ENCODE measurements at regions not wholly inside any gene's neighbourhood (a gene's known extent, or its start where the extent isn't known, plus 50 kb on each side); places are given as distances from the start of the nearest gene placed in this dataset.
"Not testable (repeated sequence)": the region's sequence is repeated elsewhere in the genome, so short reads cannot be mapped to it uniquely, and the experiment has no call there.

GRCh38 chr6:51303338-51303737, 484.7 kb downstream of the TFAP2B start:
- H3K4me1 ChIP-seq (ENCODE audit: insufficient read depth, low read length, poor library complexity, severe bottlenecking) = no peaks in the 10 kb centered on the region
- H3K27me3 ChIP-seq (replicated peaks; ENCODE audit: insufficient read depth, low read depth, low read length, poor library complexity) = peaks cover 6% of the 10 kb centered on the region
- intact Hi-C loops (cut with micrococcal nuclease; ENCODE audit: unreplicated experiment) = no loop called here
- no peaks in the 10 kb centered on the region for H3K36me3 ChIP-seq (ENCODE audit: insufficient read depth, low read length, poor library complexity, severe bottlenecking)
- TF ChIP-seq CTCF (conservative IDR thresholded peaks at IDR 0.05; ENCODE audit: low read depth, low read length) (no peak), EZH2 (IDR thresholded peaks at IDR 0.05; ENCODE audit: borderline replicate concordance, low read depth, low read length, poor library complexity, severe bottlenecking) (no peak)
- no peak overlapping the region for H3K27ac ChIP-seq (ENCODE audit: low read depth, low read length, poor library complexity, severe bottlenecking)
- BruUV-seq (replicated peaks) = no TSS peak
- ChIA-PET POLR2A (ENCODE audit: low non-redundant PET) (no interaction called here), CTCF (no interaction called here)
- H3K4me3 ChIP-seq (ENCODE audit: low read depth, low read length, poor library complexity, severe bottlenecking) = no peak overlapping the region
- DNase-seq (ENCODE audit: low spot score) = no peak
- no peaks in the 10 kb centered on the region for H3K9me3 ChIP-seq (ENCODE audit: low read depth, low read length, poor library complexity, severe bottlenecking)

- CTCF ChIA-PET = no interaction called here
- no peak overlapping the region for H3K4me3 ChIP-seq (ENCODE audit: low read depth, low read length, poor library complexity, severe bottlenecking)
- no peaks in the 10 kb centered on the region for H3K9me3 ChIP-seq (ENCODE audit: low read depth, low read length, poor library complexity, severe bottlenecking)
- no TSS peak for BruUV-seq (replicated peaks)
- H3K36me3 ChIP-seq (ENCODE audit: insufficient read depth, low read length, poor library complexity, severe bottlenecking) = no peaks in the 10 kb centered on the region
- DNase-seq (ENCODE audit: low spot score) = no peak
- no peaks in the 10 kb centered on the region for H3K27me3 ChIP-seq (replicated peaks; ENCODE audit: insufficient read depth, low read depth, low read length, poor library complexity)
- TF ChIP-seq EZH2 (IDR thresholded peaks at IDR 0.05; ENCODE audit: borderline replicate concordance, low read depth, low read length, poor library complexity, severe bottlenecking) (no peak), CTCF (conservative IDR thresholded peaks at IDR 0.05; ENCODE audit: low read depth, low read length) (no peak)
- no peak overlapping the region for H3K27ac ChIP-seq (ENCODE audit: low read depth, low read length, poor library complexity, severe bottlenecking)
- H3K4me1 ChIP-seq (ENCODE audit: insufficient read depth, low read length, poor library complexity, severe bottlenecking) = no peaks in the 10 kb centered on the region
- POLR2A ChIA-PET (ENCODE audit: low non-redundant PET) = no interaction called here
- intact Hi-C loops (cut with micrococcal nuclease; ENCODE audit: unreplicated experiment) = no loop called here
Observed at GRCh38 chr6:51314965-51315364, 496.3 kb downstream of the TFAP2B start.

GRCh38 chr6:51318674-51319073, 500.0 kb downstream of the TFAP2B start:
- no TSS peak for BruUV-seq (replicated peaks)
- CTCF ChIA-PET = no interaction called here
- DNase-seq (ENCODE audit: low spot score) = no peak
- Histone ChIP-seq H3K27me3 (replicated peaks; ENCODE audit: insufficient read depth, low read depth, low read length, poor library complexity) (no peaks in the 10 kb centered on the region), H3K4me1 (ENCODE audit: insufficient read depth, low read length, poor library complexity, severe bottlenecking) (no peaks in the 10 kb centered on the region), H3K27ac (ENCODE audit: low read depth, low read length, poor library complexity, severe bottlenecking) (no peak overlapping the region), H3K9me3 (ENCODE audit: low read depth, low read length, poor library complexity, severe bottlenecking) (no peaks in the 10 kb centered on the region), H3K4me3 (ENCODE audit: low read depth, low read length, poor library complexity, severe bottlenecking) (no peak overlapping the region), H3K36me3 (ENCODE audit: insufficient read depth, low read length, poor library complexity, severe bottlenecking) (no peaks in the 10 kb centered on the region)
- POLR2A ChIA-PET (ENCODE audit: low non-redundant PET) = no interaction called here
- TF ChIP-seq CTCF (conservative IDR thresholded peaks at IDR 0.05; ENCODE audit: low read depth, low read length) (no peak), EZH2 (IDR thresholded peaks at IDR 0.05; ENCODE audit: borderline replicate concordance, low read depth, low read length, poor library complexity, severe bottlenecking) (no peak)
- intact Hi-C loops (cut with micrococcal nuclease; ENCODE audit: unreplicated experiment) = no loop called here

- DNase-seq (ENCODE audit: low spot score); H3K27me3 ChIP-seq (replicated peaks; ENCODE audit: insufficient read depth, low read depth, low read length, poor library complexity); POLR2A ChIA-PET (ENCODE audit: low non-redundant PET); intact Hi-C loops (cut with micrococcal nuclease; ENCODE audit: unreplicated experiment); H3K27ac ChIP-seq (ENCODE audit: low read depth, low read length, poor library complexity, severe bottlenecking); BruUV-seq (replicated peaks); CTCF ChIA-PET; H3K4me3 ChIP-seq (ENCODE audit: low read depth, low read length, poor library complexity, severe bottlenecking); H3K36me3 ChIP-seq (ENCODE audit: insufficient read depth, low read length, poor library complexity, severe bottlenecking); H3K9me3 ChIP-seq (ENCODE audit: low read depth, low read length, poor library complexity, severe bottlenecking); H3K4me1 ChIP-seq (ENCODE audit: insufficient read depth, low read length, poor library complexity, severe bottlenecking): not testable (repeated sequence)
Observed at GRCh38 chr6:51321477-51321876, 502.8 kb downstream of the TFAP2B start.

Data from A673 (cell line).